Non-pigmented ciliary epithelial cell (primary cell): ENCODE measurements at regions not wholly inside any gene's neighbourhood (a gene's known extent, or its start where the extent isn't known, plus 50 kb on each side); places are given as distances from the start of the nearest gene placed in this dataset.
A peak's percentile ranks its signal among the peaks of the same experiment; 100 is the strongest.

Experiments
- DNase-seq: peaks from one replicate; pipeline ENCODE4 v3.0.0-alpha.2; 2010; ENCODE audit warnings: low read depth

DNA sequence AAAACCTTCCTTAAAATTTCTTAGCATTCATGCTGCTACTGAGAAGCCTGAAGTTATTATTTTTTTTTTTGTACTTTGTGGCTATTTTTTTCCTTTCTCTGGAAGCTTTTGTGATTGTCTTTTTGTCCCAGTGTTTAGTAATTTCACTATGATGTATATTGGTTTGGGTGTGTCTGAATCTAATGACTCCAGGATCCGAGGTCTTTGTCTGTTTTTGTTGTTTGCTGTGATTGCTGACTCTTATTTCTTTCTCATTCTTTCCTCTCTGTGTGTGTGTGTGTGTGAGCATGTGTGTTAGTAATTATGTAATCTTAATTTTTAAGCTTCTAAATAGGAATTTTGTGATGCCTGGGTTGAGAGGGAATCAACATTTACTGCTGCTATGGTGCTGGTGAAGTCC lies 152.0 kb downstream of the RAP2B start:
- no peak for DNase-seq

DNA sequence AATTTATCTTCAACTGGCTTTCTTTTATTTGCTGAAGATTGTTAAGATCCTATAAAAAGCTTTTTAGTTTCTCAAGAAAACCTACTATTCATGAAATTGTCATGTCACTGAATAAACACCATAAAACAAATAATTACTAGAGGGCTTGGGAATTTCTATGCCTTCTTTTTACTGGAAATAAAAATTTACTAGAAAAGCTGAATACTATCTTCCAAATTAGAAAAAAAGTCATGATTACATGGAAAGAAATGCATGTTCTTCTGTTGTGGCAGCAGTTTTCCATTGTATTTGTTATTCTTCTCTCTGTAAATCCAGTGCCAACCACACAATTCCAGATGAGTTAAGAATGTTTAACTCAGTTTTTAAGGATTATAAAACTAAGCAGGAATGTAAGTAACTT lies 153.8 kb downstream of the RAP2B start:
- no peak for DNase-seq

DNA sequence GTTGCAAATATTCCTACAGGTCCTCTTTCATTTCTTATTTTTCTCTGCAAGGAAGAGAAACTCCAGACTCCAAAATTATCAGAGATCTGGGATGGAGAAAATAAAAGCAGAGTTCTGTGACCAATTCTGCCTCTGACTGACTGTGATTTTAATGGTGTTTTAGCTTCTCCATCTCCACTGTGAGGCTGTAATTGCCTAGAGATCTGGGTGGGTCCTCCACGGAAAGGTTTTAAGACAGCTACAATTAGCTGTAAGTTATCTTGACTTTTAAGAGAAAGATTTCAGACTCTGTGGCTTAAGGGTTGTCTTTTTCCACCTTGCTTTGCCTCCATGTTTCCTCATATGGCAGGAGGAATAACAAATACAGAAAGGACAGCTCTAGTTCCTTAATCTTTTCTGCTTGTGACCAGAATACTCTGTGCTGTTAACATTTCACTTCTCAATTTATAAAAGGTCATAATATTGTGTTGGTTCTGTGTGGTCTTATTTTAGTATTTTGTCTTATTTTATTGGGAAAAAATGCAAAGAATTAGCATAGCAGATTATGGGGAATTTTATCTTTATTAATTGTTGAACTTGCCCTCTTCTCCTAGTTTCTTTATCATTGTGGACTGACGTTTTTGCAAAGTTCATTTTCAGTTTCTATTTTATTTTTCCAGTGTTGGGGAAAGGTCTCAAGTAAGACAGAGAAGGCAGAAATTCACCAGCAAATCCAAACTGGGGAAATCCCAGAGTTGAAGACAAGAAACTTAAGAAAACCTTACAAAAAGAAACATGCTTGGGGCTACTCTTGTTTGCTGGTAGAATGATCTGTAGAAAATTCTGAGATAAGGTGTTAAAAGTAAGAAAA lies 157.9 kb downstream of the RAP2B start:
- no peak for DNase-seq

DNA sequence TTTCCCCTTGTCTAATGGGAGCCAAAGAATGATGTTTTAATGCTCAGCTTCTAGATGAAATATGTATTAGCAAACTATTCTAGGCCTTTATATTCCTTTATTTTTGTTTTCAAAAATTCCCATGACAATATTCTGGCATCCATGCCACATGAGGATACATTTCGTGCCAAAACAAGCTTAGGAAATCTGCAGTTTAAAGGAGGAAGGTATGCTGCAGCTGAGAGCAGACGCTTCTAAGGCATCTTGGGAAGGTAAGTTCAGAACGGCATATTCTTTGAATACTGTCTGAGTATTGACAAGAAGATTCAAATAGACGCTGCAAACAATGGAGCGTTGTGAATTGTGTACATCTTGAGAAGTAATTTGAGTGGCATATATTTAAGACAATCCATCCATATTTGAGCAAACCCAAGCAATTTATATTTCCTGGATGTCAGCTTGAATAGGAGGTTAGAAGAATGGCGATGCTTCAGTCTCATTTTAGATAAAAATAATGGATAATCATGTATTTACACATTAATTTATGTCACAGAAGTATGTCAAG lies 158.6 kb downstream of the RAP2B start:
- no peak for DNase-seq

DNA sequence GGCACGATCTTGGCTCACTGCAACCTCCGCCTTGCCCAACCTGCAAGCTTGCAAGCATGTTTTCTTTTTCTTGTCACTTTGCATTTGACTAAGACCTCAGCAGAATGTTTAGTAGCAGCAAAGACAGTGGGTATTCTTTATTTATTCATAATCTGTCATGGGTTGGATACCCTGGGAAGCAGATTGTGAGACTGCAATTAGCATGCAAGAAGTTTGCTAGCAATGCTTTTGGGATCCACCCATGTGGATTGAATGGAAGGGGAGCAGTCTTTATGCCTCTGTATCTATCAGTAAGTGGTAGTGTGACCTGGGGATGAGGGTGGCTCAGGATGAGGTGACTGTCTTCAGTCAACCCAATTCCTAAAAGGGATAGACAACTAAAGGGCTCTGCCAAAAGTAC lies 166.7 kb downstream of the RAP2B start:
- no peak for DNase-seq

DNA sequence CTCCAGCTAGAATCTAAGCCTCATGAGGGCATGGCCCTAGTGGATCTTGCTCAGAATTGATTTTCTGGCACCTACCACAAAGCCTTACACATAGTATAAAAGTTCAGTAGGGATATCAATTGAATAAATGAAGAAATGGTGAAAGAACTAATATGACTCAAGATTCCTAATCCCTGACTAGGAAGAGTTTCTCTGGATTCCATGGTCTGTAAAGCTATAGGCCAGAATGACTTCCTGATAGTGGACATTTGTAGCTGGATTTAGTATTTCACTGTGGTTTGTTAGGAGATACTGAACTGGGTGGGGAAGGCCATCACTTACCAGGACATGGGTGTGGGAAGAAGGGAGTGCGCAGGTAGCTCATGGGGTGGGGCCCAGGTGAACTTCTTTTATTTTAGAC lies 168.9 kb downstream of the RAP2B start:
- no peak for DNase-seq

DNA sequence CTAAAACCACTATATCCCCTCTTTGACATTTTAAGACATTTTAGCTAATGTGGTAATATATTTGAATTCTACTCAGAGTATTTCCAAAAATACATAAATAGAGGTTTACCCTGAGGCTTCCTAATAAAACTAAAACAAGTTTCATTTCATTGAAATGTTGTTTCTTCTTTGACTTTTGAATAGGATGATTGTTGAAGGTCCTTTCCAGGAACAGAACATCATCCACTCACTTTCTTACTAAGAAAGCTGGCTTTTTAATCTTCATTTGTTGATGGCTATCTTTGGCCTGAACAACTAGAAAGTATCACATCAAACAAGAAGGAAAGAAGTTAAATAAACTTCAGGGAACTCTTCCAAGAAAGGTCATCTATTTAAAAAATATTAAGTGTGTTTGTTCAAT lies 169.7 kb downstream of the RAP2B start:
- DNase-seq, result no peak

DNA sequence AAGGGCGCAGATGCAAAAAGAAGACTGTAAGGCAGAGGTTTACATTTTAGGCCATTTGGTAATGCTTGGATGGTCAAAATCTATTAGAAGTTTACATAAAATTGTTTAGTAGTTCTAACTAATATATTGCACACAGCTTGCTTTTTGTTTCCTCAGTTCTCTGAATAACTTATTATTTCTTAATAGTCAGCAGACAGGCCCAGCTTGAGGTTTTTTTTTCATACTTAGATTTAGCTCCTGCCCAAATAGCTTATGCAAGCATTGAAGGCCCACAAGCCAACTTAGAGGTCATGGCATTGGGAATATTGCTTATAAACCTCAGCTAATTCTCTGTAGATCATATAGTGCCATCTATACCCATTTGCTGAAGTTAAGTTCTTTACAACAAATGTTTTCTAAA lies 172.5 kb downstream of the RAP2B start:
- DNase-seq, result no peak

DNA sequence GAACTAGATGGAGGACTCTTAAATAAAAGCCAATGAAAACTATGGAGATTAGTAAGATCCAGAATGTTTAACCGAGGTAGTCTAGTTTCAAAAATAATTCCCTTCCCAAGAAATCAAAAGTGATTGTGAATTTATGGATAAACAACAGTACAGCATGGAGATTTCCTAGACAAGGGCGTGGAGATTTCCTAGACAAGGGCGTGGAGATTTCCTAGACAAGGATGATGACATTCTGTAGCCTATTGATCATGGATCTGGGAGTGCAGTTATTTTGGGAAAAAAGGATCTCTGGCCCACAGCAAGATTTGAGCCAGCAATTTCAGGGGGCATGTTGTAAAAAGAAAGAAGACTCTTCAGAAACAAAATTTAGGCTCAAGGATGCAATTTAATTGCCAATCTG lies 175.3 kb downstream of the RAP2B start:
- no peak for DNase-seq

DNA sequence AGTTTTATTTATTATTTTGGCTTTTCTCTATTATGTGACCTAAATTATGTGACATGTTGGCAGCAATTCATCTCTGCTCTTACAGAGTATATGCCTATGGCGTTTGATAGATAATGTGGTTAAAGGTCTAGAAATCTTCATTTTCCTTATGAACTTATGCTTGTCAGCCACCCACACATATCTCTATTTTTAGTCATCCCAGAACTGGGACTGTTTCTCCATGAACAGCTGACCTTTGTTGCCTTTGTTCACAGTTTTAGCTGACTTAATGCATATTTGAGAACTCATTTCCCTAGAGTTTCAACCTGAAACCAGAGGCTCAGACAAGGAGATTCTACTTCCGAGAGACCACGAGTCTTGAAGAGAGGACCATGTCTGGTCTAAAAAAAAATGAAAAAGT lies 176.5 kb downstream of the RAP2B start:
- DNase-seq, result peak; percentile 32

DNA sequence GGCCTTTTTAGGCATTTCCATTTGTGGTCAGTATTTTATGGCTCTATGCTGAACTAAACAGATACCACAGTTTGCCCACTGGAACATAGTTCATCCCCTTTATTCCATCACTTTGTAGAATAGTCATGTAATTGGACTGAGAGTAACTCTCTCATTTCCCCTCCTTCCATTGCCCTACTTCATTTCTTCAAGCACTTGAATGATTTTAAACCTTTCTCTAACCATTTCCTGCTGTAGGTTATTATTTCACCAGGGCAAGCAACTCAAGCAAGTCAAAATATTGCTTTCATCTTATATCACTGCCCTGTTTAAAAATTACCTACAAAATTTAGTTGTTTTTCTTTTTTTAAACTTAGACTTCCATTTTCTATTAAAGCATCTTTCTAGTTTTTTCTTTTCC lies 177.0 kb downstream of the RAP2B start:
- no peak for DNase-seq

DNA sequence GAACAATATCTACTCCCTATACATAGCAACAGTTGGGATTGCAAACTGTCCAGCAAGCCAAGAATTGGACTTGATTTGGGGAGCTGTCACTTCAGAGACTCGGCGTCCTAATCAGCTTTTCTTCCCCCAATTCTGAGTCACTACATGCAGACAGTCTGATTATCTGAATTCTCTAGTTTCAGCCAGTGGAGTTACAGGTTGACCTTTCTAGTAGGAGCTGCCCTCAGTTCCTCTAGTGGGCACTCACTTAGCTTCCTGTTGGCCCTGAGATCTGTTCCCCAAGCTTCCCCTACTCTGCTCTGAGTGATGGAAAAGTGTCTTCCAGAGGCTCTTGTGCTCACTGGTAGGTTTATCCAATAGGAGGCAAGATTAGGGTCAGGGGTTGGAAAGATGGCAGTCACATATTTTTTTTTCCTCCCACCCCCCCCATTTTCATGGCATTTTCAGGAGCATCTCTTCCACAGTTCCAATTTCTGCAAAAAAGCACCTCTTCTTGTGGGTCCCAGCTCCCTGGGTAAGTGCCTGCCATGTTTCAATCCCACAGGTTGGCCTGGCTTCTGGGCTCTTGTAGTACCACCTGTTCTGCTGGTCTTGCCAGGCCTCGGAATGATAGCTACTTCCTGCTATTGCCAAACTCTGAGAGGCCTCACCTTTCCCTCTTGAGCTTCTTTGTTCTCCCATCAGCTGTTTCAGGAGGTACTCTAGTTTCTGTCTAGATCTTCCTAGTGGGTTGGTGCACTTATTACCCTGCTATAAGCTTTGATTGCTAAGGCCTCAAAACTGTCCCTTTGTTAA lies 182.2 kb downstream of the RAP2B start:
- no peak for DNase-seq

DNA sequence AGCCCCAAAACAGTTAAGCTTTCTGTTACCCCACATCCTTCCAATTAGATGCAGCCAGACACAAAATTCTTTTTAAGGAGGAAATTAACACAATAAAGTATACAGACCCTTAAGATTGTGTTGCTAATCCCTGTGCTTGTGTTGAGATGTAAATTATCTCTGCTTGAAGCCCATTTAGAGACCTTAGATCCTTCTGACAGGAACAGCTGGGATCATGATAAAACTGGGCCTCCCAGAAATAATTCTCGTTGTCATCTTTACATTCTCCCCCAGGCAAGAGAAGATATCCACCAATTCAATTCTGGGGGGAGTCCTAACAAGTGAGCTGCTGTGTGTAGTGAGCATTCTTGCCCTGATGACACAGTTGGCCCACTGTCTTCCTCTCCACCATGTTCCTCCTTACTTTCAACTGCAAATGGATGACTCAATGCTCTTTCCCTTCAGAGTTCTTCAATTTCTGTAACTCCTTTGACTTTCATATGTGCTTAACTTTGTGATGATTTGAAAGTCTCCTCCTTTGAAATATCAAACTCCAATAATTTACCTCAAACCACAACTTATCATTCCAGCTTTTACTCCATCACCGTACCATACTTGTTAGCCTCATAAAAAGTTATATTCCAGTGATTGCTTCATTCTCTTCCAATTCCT lies 186.6 kb downstream of the RAP2B start:
- no peak for DNase-seq

DNA sequence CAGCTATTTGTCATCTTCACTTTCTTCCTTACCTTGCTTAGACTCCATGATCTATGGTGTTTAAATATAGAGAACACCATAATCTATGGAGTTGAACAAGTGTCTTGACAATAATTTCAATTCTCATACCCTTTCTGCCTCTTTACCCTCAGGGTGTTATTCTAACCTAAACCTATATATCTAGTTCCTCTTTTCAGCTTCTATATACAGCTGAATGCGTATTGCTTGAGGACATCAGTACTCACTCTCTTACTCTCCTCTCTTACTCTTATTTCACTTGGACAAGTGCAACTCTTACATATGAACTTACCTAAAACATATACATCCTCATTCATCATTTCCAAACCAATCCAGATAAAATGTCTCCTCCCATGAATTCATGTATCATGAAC lies 187.1 kb downstream of the RAP2B start:
- DNase-seq, result no peak

DNA sequence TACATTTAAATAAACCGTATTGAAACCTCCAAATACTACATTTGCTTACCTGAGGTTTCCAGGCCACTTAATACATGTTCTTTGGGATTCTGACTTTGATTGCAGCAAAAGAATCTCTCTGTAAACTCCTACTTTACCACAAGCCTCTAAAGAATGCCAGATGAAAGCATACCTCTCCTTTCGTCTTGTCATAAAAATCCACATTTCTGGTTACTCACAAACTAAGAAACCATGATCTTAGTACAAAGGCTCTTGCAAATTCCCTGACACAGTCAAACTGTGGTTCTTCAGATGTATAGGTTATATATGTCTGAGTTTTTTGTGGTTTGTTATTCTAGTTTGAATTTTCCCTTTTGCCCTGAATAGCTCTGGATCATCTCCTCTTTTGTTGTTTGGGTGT lies 188.4 kb downstream of the RAP2B start:
- DNase-seq, result peak; percentile 83

DNA sequence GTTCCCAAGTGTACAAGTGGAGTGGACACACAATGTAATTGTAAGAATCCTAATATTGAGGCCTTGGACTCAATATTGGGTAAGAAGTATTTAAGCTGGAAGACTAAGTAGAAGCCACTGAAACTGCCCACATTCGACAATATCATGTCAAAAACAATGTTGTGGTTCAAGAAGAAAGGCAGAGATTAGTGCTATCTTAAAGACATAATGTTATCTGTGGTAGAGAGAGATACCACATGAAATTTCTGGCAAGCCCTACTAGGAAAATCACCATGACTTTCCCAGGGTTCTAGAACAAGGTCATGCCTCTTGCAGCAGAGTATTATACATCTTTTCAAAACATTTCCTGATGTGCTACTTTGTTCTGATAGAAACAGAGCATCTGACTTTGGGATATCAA lies 192.6 kb downstream of the RAP2B start:
- no peak for DNase-seq

DNA sequence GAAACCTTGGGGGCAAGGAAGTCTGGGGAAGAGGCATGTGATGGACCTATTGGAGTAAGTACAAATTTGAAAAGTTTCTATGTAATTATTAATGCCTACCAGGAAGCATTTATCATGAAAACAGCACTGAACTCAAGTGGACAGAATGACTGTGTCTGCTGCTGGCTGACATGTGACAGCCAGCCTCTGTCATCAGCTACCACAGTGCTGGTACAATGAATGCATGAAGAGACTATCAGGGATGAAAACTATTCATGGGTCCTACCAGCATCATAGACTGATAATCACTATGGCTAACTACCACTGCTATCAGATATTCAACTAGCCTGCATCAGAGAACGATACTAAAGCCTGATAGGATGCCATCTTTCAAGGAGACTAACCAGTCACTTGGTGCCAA lies 193.5 kb downstream of the RAP2B start:
- no peak for DNase-seq

DNA sequence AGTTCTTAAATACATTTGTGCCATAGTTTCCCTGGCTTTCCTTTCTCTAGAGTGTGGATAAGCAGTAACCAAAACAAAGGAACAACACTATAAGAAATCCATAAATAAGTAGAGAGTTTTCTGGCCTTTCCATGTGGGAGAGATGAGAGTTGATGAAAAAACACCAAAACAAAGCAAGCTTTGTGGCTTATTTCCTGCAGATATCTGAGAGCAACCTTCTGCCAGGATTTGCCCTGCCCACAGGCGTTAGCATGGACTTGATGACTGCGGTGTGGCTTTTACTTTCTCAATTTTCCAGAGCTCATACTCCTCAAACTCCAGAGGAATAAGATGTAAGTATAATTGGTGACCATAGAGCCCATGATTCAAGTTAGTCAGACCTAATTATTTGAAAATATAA lies 194.9 kb downstream of the RAP2B start:
- DNase-seq, result no peak

DNA sequence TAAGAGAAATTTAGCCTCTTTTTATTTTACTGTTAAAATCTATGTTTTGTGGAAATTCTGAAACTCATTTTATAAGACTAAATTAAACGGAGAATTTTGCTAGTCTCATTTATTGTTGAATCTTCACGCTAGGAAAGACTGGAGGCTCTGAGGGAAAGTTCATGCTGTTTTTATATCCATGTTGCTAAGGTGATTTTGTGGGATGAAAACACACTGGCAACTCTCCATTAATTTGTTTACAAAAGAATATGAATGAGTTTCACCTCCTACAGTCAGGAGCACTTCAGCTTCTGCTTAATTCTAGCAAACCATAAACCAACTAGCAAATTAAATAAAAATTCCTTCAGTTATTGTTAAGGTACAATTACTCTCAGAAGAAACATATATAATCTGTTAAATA lies 195.4 kb downstream of the RAP2B start:
- DNase-seq, result no peak

DNA sequence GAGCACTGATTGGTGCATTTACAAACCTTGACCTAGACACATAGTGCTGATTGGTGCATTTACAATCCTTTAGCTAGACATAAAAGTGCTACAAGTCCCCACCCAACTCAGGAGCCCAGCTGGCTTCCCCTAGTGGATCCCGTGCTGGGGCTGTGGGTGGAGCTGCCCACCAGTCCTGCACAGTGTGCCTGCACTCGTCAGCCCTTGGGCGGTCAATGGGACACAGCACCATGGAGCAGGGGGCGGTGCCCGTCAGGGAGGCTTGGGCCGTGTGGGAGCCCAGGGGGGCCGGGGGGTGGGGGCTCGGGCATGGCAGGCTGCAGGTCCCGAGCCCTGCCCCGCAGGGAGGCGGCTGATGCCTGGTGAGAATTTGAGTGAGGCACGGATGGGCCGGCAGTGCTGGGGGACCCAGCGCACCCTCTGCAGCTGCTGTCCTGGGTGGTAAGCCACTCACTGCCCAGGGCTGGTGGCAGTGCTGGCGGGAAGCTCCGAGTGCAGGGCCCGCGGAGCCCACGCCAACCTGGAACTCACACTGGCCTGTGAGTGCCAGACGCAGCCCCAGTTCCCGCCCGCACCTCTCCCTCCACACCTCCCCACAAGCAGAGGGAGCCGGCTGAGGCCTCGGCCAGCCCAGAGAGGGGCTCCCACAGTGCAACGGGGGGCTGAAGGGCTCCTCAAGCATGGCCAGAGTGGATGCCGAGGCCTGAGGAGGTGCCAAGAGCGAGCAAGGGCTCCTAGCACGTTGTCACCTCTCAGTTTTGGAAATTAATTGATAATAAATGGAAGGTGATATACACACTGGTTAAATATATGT lies 207.7 kb downstream of the RAP2B start:
- no peak for DNase-seq

DNA sequence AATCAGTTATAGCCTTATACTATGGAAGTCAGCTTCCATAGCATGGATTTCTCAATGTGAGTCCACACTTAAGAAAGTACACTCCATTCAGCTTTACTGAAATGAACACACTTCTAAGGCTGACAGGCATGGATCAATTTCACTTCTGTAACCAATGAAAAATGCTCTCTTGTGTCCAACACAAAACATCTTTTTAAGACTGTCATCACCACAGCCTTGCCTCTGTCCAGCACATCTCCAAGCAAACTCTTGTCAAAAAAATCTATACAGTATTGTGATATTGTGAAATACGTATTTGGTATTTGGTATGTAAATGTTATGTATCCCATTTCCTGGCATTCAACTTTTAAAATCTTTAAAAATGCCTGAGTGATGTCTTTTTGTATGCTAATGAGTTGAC lies 208.7 kb downstream of the RAP2B start:
- no peak for DNase-seq

DNA sequence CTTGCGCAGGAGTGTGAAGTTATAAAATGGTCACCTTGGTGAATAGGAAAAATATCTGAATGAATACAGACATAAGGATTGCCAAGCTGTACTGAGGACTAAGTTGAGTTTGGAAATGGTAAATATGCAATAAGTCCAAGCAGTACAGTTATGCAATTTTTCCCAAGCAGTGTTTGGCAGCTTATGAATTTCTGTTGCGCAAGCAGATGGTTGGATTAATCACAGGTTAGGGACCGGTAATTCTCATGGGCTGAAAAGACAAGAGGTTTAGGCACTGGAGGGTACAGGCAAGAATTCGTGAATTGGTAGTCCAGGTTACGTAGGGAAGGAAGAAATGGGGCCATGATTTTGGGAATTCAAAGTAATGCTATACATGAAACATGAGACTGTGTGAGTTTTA lies 210.3 kb downstream of the RAP2B start:
- DNase-seq, result no peak
